HS-5 (cell line): ENCODE measurements at regions not wholly inside any gene's neighbourhood (a gene's known extent, or its start where the extent isn't known, plus 50 kb on each side); places are given as distances from the start of the nearest gene placed in this dataset.

Experiments used
- DNase-seq: peaks from one replicate; pipeline ENCODE4 v3.0.0-alpha.2; 2012; ENCODE audit warnings: low read depth

GRCh38 chr3:72341920-72342319 lies 506.3 kb downstream of the SHQ1 start:
- DNase-seq, result no peak

GRCh38 chr3:72341380-72341770 lies 506.9 kb downstream of the SHQ1 start:
- no peak for DNase-seq

- no peak for DNase-seq
These were observed 507.5 kb downstream of the SHQ1 start for GRCh38 chr3:72340476-72341379.

- no peak for DNase-seq
These were observed 508.2 kb downstream of the SHQ1 start for GRCh38 chr3:72340056-72340455.

GRCh38 chr3:72339670-72340030 lies 508.6 kb downstream of the SHQ1 start:
- no peak for DNase-seq

GRCh38 chr3:72338942-72339669 lies 509.1 kb downstream of the SHQ1 start:
- DNase-seq, result peak; percentile 83

GRCh38 chr3:72338082-72338941 lies 509.9 kb downstream of the SHQ1 start:
- peak; percentile 23 for DNase-seq

- DNase-seq, result no peak
These were observed 510.8 kb downstream of the SHQ1 start for GRCh38 chr3:72337480-72337855.

GRCh38 chr3:72336821-72337479 lies 511.3 kb downstream of the SHQ1 start:
- DNase-seq, result no peak

GRCh38 chr3:72336114-72336651 lies 512.1 kb downstream of the SHQ1 start:
- no peak for DNase-seq

GRCh38 chr3:72335458-72336095 lies 512.7 kb downstream of the SHQ1 start:
- no peak for DNase-seq

- no peak for DNase-seq
These were observed 513.4 kb downstream of the SHQ1 start for GRCh38 chr3:72334681-72335457.

- no peak for DNase-seq
These were observed 515.6 kb downstream of the SHQ1 start for GRCh38 chr3:72332689-72333088.

GRCh38 chr3:72332036-72332435 lies 516.2 kb downstream of the SHQ1 start:
- no peak for DNase-seq

- no peak for DNase-seq
These were observed 517.2 kb downstream of the SHQ1 start for GRCh38 chr3:72331076-72331475.

- no peak for DNase-seq
These were observed 518.9 kb downstream of the SHQ1 start for GRCh38 chr3:72329354-72329753.

- no peak for DNase-seq
These were observed 519.4 kb downstream of the SHQ1 start for GRCh38 chr3:72328755-72329277.

- no peak for DNase-seq
These were observed 521.2 kb downstream of the SHQ1 start for GRCh38 chr3:72327008-72327407.

GRCh38 chr3:72324253-72324811 lies 523.9 kb downstream of the SHQ1 start:
- DNase-seq, result no peak

- DNase-seq, result no peak
These were observed 524.5 kb downstream of the SHQ1 start for GRCh38 chr3:72323773-72324172.
